ENCODE measurements at regions not wholly inside any gene's neighbourhood (a gene's known extent, or its start where the extent isn't known, plus 50 kb on each side); places are given as distances from the start of the nearest gene placed in this dataset.

GRCh38 chr5:54745599-54745998 is 228.0 kb downstream of the SNX18 start:
- POLR2A ChIA-PET, result interaction anchor here (0.6 kb wide), 1 partner anchor 24 kb away, joined by 3 read pairs; no protein-coding TSS in a partner anchor
- DNase-seq (ENCODE audit: low read depth), result no peak
- no peak overlapping the region for H3K4me3 ChIP-seq (ENCODE audit: low read depth, low read length)
- no peaks in the 10 kb centered on the region for H3K36me3 ChIP-seq (ENCODE audit: control insufficient read depth, insufficient read depth, low read length)
- TF ChIP-seq, protein P1, sequence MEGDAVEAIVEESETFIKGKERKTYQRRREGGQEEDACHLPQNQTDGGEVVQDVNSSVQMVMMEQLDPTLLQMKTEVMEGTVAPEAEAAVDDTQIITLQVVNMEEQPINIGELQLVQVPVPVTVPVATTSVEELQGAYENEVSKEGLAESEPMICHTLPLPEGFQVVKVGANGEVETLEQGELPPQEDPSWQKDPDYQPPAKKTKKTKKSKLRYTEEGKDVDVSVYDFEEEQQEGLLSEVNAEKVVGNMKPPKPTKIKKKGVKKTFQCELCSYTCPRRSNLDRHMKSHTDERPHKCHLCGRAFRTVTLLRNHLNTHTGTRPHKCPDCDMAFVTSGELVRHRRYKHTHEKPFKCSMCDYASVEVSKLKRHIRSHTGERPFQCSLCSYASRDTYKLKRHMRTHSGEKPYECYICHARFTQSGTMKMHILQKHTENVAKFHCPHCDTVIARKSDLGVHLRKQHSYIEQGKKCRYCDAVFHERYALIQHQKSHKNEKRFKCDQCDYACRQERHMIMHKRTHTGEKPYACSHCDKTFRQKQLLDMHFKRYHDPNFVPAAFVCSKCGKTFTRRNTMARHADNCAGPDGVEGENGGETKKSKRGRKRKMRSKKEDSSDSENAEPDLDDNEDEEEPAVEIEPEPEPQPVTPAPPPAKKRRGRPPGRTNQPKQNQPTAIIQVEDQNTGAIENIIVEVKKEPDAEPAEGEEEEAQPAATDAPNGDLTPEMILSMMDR (IDR thresholded peaks at IDR 0.05; ENCODE audit: insufficient read depth, low read depth, low read length), result no peak
- no peaks in the 10 kb centered on the region for H3K27me3 ChIP-seq (ENCODE audit: control insufficient read depth, insufficient read depth, low read length)
- CTCF ChIA-PET, result interaction anchor here (0.6 to 4.0 kb wide), 3 partner anchors 8 to 223 kb away, joined by 4 to 23 read pairs (median 4); no protein-coding TSS in a partner anchor

DNA sequence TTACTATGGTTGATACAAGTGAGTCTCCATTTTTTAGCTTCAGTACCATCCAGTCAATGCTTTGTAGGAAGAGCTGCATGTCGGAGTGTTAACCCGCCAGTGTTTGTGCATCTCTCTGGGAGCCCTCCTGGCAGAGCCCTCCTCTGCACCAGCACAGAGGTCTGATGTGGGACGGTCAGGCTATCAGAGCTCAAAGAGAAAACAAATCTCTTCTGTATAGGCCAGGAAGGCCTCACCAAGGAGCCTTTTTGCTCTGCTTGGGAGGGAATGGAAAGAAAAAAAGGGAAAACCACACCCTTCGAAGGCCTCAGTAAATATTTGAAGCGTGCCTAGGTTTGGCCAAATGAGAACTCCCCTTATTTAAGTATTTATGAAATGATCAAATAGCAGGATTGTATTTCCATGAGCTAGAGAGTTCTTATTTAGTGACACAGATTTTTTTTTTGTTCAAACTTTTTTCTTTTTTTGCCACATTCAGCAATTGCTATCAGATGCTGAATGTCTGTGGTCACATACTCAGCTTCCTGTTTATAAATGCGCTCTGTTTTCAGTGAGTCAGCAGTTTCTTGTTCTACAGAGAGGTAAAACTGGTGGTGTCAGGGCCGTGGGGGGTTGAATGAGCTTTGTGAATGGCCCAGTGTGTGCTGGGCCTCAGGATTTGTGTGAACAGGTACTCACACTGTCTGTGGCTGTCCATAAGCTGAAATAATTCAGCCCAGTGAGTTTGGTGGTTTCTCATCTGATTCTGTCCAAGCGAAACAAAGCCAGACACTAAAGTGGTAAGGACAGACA is 226.6 kb downstream of the SNX18 start:
- H3K4me3 ChIP-seq (ENCODE audit: low read depth, low read length), result no peak overlapping the region
- POLR2A ChIA-PET, result interaction anchor here (0.6 to 2.0 kb wide), 3 partner anchors 17 to 408 kb away, joined by 6 to 9 read pairs (median 7); no protein-coding TSS in a partner anchor
- no peaks in the 10 kb centered on the region for H3K36me3 ChIP-seq (ENCODE audit: control insufficient read depth, insufficient read depth, low read length)
- CTCF ChIA-PET, result interaction anchor here (0.7 to 4.0 kb wide), 8 partner anchors 9 to 227 kb away, joined by 3 to 23 read pairs (median 7); partner anchors contain the start of gene SNX18
- TF ChIP-seq, protein P1 (IDR thresholded peaks at IDR 0.05; ENCODE audit: insufficient read depth, low read depth, low read length), result no peak
- DNase-seq (ENCODE audit: low read depth), result peak; percentile 98
- H3K27me3 ChIP-seq (ENCODE audit: control insufficient read depth, insufficient read depth, low read length), result no peaks in the 10 kb centered on the region

DNA sequence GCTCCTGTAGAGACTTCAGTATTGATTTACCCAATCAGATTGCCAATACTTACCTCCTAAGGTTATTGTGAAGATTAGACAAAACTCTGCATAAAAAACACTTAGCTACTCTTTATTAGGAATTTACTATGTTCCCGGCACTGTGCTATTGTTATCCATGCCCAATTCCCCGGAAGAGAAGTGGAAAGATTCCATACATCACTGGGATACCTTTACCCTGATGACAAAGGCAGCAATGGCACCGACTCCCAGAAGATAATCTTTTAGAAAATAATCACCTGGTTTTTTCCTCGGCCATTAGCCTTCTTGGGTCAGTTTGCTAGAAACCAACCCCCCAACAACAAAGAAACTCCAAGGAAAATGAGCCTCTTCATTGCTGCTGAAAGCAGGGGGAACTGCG is 226.0 kb downstream of the SNX18 start:
- TF ChIP-seq, protein P1 (IDR thresholded peaks at IDR 0.05; ENCODE audit: insufficient read depth, low read depth, low read length), result no peak
- no peak for DNase-seq (ENCODE audit: low read depth)
- CTCF ChIA-PET, result interaction anchor here (0.7 to 4.0 kb wide), 8 partner anchors 10 to 226 kb away, joined by 3 to 23 read pairs (median 7); partner anchors contain the start of gene SNX18
- H3K4me3 ChIP-seq (ENCODE audit: low read depth, low read length), result no peak overlapping the region
- POLR2A ChIA-PET, result interaction anchor here (2.0 kb wide), 1 partner anchor 17 kb away, joined by 9 read pairs; no protein-coding TSS in a partner anchor
- H3K27me3 ChIP-seq (ENCODE audit: control insufficient read depth, insufficient read depth, low read length), result no peaks in the 10 kb centered on the region
- no peaks in the 10 kb centered on the region for H3K36me3 ChIP-seq (ENCODE audit: control insufficient read depth, insufficient read depth, low read length)

DNA sequence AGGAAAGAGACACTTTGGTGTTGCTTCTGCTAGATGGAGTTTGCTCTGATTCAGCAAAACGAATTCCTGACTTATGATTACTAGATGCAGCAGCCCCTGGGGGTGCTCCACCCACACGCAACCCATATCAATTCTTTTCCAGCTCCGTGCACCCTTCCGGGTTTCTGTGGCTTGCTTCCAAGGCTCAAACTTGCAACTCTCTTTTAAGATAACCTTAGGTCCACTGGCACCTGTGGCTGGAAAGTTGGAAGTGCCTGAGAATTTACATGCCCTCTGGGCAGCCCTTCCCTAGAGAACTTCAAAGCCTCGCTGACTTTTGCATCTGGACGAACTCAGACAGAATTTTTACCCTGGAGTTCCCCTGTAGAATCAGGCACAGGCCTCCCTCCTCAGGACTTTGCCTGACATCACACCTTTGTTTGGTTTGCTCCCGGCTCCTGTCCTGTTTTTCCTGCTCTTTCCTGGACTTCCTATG is 224.9 kb downstream of the SNX18 start:
- TF ChIP-seq, protein P1 (IDR thresholded peaks at IDR 0.05; ENCODE audit: insufficient read depth, low read depth, low read length), result peak; percentile 32
- H3K36me3 ChIP-seq (ENCODE audit: control insufficient read depth, insufficient read depth, low read length), result no peaks in the 10 kb centered on the region
- H3K27me3 ChIP-seq (ENCODE audit: control insufficient read depth, insufficient read depth, low read length), result no peaks in the 10 kb centered on the region
- ChIA-PET POLR2A (no interaction called here), CTCF (interaction anchor here (1.0 to 4.0 kb wide), 3 partner anchors 103 to 225 kb away, joined by 3 to 23 read pairs (median 19); partner anchors contain the start of gene SNX18)
- no peak overlapping the region for H3K4me3 ChIP-seq (ENCODE audit: low read depth, low read length)
- no peak for DNase-seq (ENCODE audit: low read depth)

DNA sequence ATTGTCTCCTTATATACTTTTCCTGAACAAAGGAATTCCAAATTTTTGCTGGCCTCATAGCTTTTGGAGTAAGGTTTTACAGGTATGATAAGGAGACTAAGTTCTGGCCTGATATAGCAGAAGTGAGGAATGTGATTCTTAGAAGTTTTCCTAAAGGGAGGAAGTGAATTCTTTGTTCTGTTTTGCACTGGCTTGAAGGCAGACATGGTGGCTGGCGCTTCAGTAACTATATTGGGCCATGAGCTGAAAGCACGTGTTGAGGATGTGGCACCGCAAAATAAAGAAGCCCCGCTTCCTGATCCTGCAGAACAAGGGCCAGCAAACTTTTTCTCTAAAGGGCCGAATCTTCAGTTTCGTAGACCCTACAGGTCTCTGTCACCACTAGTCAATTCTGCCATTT is 224.2 kb downstream of the SNX18 start:
- Histone ChIP-seq H3K27me3 (ENCODE audit: control insufficient read depth, insufficient read depth, low read length) (no peaks in the 10 kb centered on the region), H3K4me3 (ENCODE audit: low read depth, low read length) (no peak overlapping the region), H3K36me3 (ENCODE audit: control insufficient read depth, insufficient read depth, low read length) (no peaks in the 10 kb centered on the region)
- ChIA-PET CTCF (interaction anchor here (1.0 kb wide), 1 partner anchor 206 kb away, joined by 3 read pairs; no protein-coding TSS in a partner anchor), POLR2A (interaction anchor here (0.6 kb wide), 1 partner anchor 51 kb away, joined by 3 read pairs; no protein-coding TSS in a partner anchor)
- no peak for DNase-seq (ENCODE audit: low read depth)
- TF ChIP-seq, protein P1 (IDR thresholded peaks at IDR 0.05; ENCODE audit: insufficient read depth, low read depth, low read length), result no peak
